BLaER1 (cell line): ENCODE measurements at regions not wholly inside any gene's neighbourhood (a gene's known extent, or its start where the extent isn't known, plus 50 kb on each side); places are given as distances from the start of the nearest gene placed in this dataset.

Experiments used
- H3K27ac ChIP-seq: shearing (Covaris generic); formaldehyde crosslinking; 2 replicates; pipeline ENCODE4 v1.8.1; 2022
- H3K27me3 ChIP-seq: shearing (Covaris generic); formaldehyde crosslinking; 2 replicates; pipeline ENCODE4 v1.8.1; 2022
- H3K36me3 ChIP-seq: shearing (Covaris generic); formaldehyde crosslinking; 2 replicates; pipeline ENCODE4 v1.8.1; 2022
- H3K4me1 ChIP-seq: shearing (Covaris generic); formaldehyde crosslinking; 2 replicates; pipeline ENCODE4 v1.8.1; 2022
- H3K4me2 ChIP-seq: shearing (Covaris generic); formaldehyde crosslinking; 2 replicates; pipeline ENCODE4 v1.8.1; 2022
- H3K4me3 ChIP-seq: shearing (Covaris generic); formaldehyde crosslinking; 2 replicates; pipeline ENCODE4 v1.8.1; 2022
- H3K9ac ChIP-seq: shearing (Covaris generic); formaldehyde crosslinking; 2 replicates; pipeline ENCODE4 v1.8.1; 2022
- H3K9me3 ChIP-seq: shearing (Covaris generic); formaldehyde crosslinking; 2 replicates; pipeline ENCODE4 v1.8.1; 2022
- H4K20me1 ChIP-seq: shearing (Covaris generic); formaldehyde crosslinking; 2 replicates; pipeline ENCODE4 v1.8.1; 2022
- Cebpa-rat ChIP-seq: shearing (Covaris generic); IDR thresholded peaks from 2 replicates; pipeline ENCODE4 v1.8.1; 2022

DNA sequence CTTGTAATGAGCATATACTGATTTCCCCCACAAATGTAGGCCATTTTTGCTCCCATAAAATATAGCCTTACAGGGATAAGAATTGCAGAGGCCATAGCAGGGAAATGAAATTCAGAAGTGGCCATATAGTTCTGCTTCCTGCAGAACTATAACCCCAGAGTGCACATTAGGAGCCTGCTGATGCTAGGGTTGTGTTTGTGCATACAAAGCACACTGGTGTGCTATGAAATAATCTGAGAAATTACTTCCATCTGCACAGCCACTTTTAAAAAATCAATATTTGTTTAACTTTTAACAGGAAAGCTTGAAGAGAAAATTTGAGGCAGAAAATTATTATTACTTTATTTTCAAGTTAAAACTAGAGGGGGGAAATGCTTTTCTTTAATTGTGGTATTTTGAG lies 380.3 kb downstream of the MRPS30 start:
- TF ChIP-seq Cebpa-rat = no peak

GRCh38 chr5:45189481-45189880 lies 380.7 kb downstream of the MRPS30 start:
- TF ChIP-seq Cebpa-rat = no peak
- Histone ChIP-seq H3K4me2 (no peak overlapping the region), H3K4me3 (no peak overlapping the region), H3K27me3 (no peaks in the 10 kb centered on the region), H3K9ac (no peak overlapping the region), H3K9me3 (no peaks in the 10 kb centered on the region), H3K4me1 (no peaks in the 10 kb centered on the region), H3K27ac (no peak overlapping the region), H4K20me1 (no peaks in the 10 kb centered on the region), H3K36me3 (no peaks in the 10 kb centered on the region)

More for the DNA sequence above, 380.3 kb downstream of the MRPS30 start:
- Histone ChIP-seq H4K20me1 (no peaks in the 10 kb centered on the region), H3K9ac (no peak overlapping the region), H3K27ac (no peak overlapping the region), H3K4me1 (no peaks in the 10 kb centered on the region), H3K4me2 (no peak overlapping the region), H3K27me3 (no peaks in the 10 kb centered on the region), H3K9me3 (no peaks in the 10 kb centered on the region), H3K4me3 (no peak overlapping the region), H3K36me3 (no peaks in the 10 kb centered on the region)

GRCh38 chr5:45195026-45195425 lies 386.3 kb downstream of the MRPS30 start:
- Histone ChIP-seq H3K9me3 (no peaks in the 10 kb centered on the region), H3K27me3 (no peaks in the 10 kb centered on the region), H3K4me1 (no peaks in the 10 kb centered on the region), H3K9ac (no peak overlapping the region), H3K4me2 (no peak overlapping the region), H3K4me3 (no peak overlapping the region), H3K27ac (no peak overlapping the region), H4K20me1 (no peaks in the 10 kb centered on the region), H3K36me3 (no peaks in the 10 kb centered on the region)
- no peak for TF ChIP-seq Cebpa-rat
